Prostate gland (tissue), 2 donors: ENCODE measurements at regions not wholly inside any gene's neighbourhood (a gene's known extent, or its start where the extent isn't known, plus 50 kb on each side); places are given as distances from the start of the nearest gene placed in this dataset.

Source experiments
- CTCF ChIP-seq, 4 experiments: fragments of 200-600 bp in 2 of 4; fragments of 450-650 bp in 2 of 4; sonication (generic) in 2 of 4; IDR thresholded peaks; 1 replicate in 3 of 4; 2 replicates in 1 of 4; pipeline ENCODE4 v1.5.1; 2016 to 2019; ENCODE audit warnings: antibody characterized with exemption in 4 of 4, mild to moderate bottlenecking in 2 of 4, moderate library complexity in 2 of 4
- POLR2A ChIP-seq: fragments of 450-650 bp; IDR thresholded peaks from one replicate; pipeline ENCODE4 v1.6.1; 2016; ENCODE audit warnings: antibody characterized with exemption, mild to moderate bottlenecking
- POLR2AphosphoS5 ChIP-seq: sonication (generic); formaldehyde crosslinking; IDR thresholded peaks from one replicate; pipeline ENCODE4 v1.6.1; 2017; ENCODE audit warnings: antibody characterized with exemption

GRCh38 chr3:40876496-40876895, 322.8 kb upstream of the CTNNB1 start:
- TF ChIP-seq CTCF (IDR thresholded peaks at IDR 0.05) (no peak), POLR2A (no peak), POLR2AphosphoS5 (no peak)
